ENCODE measurements at regions not wholly inside any gene's neighbourhood (a gene's known extent, or its start where the extent isn't known, plus 50 kb on each side); places are given as distances from the start of the nearest gene placed in this dataset.

DNA sequence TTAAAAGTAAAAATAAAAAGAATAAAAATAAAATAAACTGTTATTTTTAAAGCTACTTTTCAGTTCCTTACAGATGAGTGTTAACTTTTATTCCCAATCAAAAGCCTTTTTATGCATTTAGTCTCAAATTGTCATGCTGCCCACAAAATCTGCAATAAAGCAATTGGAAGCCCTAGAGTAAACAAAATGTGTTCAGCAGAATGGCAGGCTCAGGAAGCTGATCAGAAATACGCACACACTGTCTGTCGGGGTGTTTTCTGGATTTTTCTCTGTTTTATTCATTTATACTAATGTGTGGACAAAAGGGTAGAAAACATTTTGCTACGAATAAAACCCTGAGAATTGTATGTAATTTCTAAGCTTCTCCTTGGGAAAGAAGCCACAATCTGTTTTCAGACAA lies 162.8 kb downstream of the RCN1 start:
- no peak for DNase-seq (ENCODE audit: low read depth)
- no peak overlapping the region for H3K4me3 ChIP-seq (ENCODE audit: control insufficient read depth, low read depth, low read length)
- TF ChIP-seq, protein P1, sequence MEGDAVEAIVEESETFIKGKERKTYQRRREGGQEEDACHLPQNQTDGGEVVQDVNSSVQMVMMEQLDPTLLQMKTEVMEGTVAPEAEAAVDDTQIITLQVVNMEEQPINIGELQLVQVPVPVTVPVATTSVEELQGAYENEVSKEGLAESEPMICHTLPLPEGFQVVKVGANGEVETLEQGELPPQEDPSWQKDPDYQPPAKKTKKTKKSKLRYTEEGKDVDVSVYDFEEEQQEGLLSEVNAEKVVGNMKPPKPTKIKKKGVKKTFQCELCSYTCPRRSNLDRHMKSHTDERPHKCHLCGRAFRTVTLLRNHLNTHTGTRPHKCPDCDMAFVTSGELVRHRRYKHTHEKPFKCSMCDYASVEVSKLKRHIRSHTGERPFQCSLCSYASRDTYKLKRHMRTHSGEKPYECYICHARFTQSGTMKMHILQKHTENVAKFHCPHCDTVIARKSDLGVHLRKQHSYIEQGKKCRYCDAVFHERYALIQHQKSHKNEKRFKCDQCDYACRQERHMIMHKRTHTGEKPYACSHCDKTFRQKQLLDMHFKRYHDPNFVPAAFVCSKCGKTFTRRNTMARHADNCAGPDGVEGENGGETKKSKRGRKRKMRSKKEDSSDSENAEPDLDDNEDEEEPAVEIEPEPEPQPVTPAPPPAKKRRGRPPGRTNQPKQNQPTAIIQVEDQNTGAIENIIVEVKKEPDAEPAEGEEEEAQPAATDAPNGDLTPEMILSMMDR (conservative IDR thresholded peaks at IDR 0.05; ENCODE audit: control insufficient read depth, insufficient read depth, low read depth, low read length) = no peak

DNA sequence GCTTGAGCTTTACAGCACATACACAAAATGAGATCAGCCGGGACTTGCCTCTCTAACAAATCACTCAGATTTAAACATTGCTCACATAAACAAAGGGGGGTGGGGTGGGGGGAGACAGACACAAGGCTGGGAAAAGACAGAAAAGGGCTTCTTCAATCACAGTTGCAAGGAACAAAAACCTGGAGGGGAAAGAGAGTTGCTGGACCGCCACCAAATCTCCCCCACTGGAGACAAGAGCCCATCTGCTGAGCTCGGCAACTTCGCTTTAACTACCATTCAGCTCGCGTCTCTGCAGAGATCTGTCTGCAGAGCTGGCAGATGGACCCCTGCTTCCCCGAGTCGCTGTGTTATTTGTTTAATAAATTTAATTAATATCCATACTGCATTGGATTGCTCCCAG lies 165.0 kb downstream of the RCN1 start:
- DNase-seq (ENCODE audit: low read depth) = no peak
- no peak overlapping the region for H3K4me3 ChIP-seq (ENCODE audit: control insufficient read depth, low read depth, low read length)
- TF ChIP-seq, protein P1 (conservative IDR thresholded peaks at IDR 0.05; ENCODE audit: control insufficient read depth, insufficient read depth, low read depth, low read length) = no peak

DNA sequence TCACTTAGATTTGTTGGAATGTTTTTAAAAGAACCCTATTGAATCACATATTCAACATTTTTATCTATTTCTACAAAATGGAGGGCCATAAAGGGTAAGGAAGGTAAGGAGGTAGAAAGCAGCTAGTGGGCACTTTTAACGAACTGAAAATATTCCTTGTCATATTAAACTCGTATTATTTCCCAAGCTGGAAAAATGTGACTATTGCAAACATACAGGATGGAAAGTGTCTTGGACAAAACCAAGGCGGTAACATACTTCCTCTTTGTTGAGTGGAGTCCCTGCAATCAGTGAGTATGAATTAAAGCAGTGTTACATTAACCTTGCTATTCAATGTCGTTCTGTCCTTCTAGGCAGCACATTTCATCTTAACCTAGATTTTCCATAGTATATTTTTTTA lies 165.6 kb downstream of the RCN1 start:
- no peak for DNase-seq (ENCODE audit: low read depth)
- TF ChIP-seq, protein P1 (conservative IDR thresholded peaks at IDR 0.05; ENCODE audit: control insufficient read depth, insufficient read depth, low read depth, low read length) = no peak
- no peak overlapping the region for H3K4me3 ChIP-seq (ENCODE audit: control insufficient read depth, low read depth, low read length)

DNA sequence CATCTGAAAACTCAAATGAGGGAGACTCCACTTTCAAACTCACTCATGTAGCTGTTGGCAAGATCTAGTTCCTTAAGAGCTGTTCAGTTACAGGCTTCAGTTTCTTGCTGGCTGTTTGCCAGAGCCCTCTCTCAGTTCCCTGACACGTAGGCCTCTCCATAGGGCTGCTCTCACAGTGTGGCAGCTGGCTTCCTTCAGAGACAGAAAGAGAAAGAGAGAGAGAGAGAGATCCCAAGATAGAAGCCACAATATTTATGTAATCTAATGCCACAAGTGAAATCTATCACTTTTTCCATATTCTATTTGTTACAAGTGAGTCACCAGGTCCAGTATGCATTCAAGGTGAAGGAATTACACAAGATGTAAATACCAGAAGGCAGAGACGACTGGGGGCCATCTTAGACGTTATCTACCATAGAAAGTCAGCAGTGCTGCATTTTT lies 168.8 kb downstream of the RCN1 start:
- no peak overlapping the region for H3K4me3 ChIP-seq (ENCODE audit: control insufficient read depth, low read depth, low read length)
- DNase-seq (ENCODE audit: low read depth) = peak; percentile 7
- TF ChIP-seq, protein P1 (conservative IDR thresholded peaks at IDR 0.05; ENCODE audit: control insufficient read depth, insufficient read depth, low read depth, low read length) = no peak

DNA sequence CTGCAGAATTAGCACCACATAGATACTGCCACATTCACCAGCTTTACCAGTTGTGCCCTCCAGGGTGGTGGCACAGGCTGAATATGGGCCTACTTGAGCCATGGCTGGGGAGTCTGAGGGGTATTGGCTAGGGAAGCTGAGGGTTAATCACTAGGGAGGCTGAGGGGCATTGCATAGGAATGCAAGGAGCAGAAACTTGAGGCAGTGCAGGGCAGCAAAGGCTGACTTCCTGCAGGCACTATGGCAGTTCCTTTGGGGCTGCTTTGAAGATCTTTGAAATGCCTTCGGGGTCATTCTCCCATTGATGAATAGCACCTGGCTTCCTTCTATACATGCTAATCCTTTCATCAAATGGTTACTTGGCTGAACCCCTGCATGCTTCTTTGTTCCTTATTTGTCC lies 171.5 kb downstream of the RCN1 start:
- TF ChIP-seq, protein P1 (conservative IDR thresholded peaks at IDR 0.05; ENCODE audit: control insufficient read depth, insufficient read depth, low read depth, low read length) = no peak
- no peak for DNase-seq (ENCODE audit: low read depth)
- no peak overlapping the region for H3K4me3 ChIP-seq (ENCODE audit: control insufficient read depth, low read depth, low read length)

DNA sequence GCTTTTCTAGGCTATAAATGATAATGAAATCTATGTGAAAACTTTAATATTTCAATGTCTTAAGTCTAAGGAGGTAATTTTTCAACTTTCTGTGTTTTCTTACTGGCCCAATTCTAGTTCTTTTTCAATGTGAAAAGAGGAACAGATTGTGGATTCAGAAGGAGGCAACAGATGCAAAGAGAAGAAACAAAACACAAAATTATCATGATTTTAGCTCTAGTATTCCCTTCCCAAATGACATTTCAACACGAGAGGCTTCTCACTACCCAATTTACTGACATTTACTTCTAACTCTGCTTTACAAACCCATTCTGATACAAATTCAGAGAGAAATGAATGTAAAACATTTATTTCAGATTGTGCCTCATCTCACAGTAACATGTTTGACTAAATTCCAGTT lies 169.4 kb downstream of the WT1 start:
- TF ChIP-seq, protein P1 (conservative IDR thresholded peaks at IDR 0.05; ENCODE audit: control insufficient read depth, insufficient read depth, low read depth, low read length) = no peak
- H3K4me3 ChIP-seq (ENCODE audit: control insufficient read depth, low read depth, low read length) = no peak overlapping the region
- DNase-seq (ENCODE audit: low read depth) = no peak

DNA sequence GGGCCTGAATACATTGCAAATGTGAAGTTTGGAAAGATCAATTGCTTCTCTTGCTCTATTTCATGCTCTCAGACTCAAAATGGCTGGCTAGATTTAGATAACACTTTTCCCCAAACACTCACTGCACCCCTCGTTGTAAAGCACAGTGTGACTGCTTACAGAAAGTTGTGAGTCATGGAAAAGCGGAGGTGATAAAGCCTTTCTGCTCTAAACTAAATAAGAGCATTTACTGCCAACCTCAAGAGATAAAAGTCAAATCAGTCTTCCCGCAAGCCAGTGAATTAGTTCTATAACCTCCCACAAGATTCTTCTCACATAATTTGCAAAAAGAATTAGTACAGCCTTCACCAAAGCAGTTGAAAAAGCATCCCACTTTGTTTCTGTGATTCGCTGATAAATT lies 168.7 kb downstream of the WT1 start:
- TF ChIP-seq, protein P1 (conservative IDR thresholded peaks at IDR 0.05; ENCODE audit: control insufficient read depth, insufficient read depth, low read depth, low read length) = no peak
- H3K4me3 ChIP-seq (ENCODE audit: control insufficient read depth, low read depth, low read length) = no peak overlapping the region
- DNase-seq (ENCODE audit: low read depth) = no peak
